ENCODE measurements at regions not wholly inside any gene's neighbourhood (a gene's known extent, or its start where the extent isn't known, plus 50 kb on each side); places are given as distances from the start of the nearest gene placed in this dataset.
"Not testable (repeated sequence)": the region's sequence is repeated elsewhere in the genome, so short reads cannot be mapped to it uniquely, and the experiment has no call there.

- DNase-seq (ENCODE audit: low spot score), result no peak
These were observed 60.2 kb downstream of the THNSL1 start for GRCh38 chr10:25076506-25077177.

- no peak for DNase-seq (ENCODE audit: low spot score)
These were observed 62.4 kb downstream of the THNSL1 start for GRCh38 chr10:25078658-25079431.

GRCh38 chr10:25080880-25081581 lies 64.6 kb downstream of the THNSL1 start:
- DNase-seq (ENCODE audit: low spot score), result peak; percentile 86

- DNase-seq (ENCODE audit: low spot score), result no peak
These were observed 66.1 kb downstream of the THNSL1 start for GRCh38 chr10:25082276-25083204.

GRCh38 chr10:25083546-25084111 lies 67.2 kb downstream of the THNSL1 start:
- no peak for DNase-seq (ENCODE audit: low spot score)

- no peak for DNase-seq (ENCODE audit: low spot score)
These were observed 68.0 kb downstream of the THNSL1 start for GRCh38 chr10:25084447-25084846.

- no peak for DNase-seq (ENCODE audit: low spot score)
These were observed 78.2 kb downstream of the THNSL1 start for GRCh38 chr10:25094590-25094989.

GRCh38 chr10:25097669-25098411 lies 77.0 kb upstream of the GPR158 start:
- no peak for DNase-seq (ENCODE audit: low spot score)

- DNase-seq (ENCODE audit: low spot score), result no peak
These were observed 74.7 kb upstream of the GPR158 start for GRCh38 chr10:25100141-25100540.

- no peak for DNase-seq (ENCODE audit: low spot score)
These were observed 73.2 kb upstream of the GPR158 start for GRCh38 chr10:25101461-25102146.

GRCh38 chr10:25102147-25102822 lies 72.5 kb upstream of the GPR158 start:
- no peak for DNase-seq (ENCODE audit: low spot score)

- no peak for DNase-seq (ENCODE audit: low spot score)
These were observed 71.1 kb upstream of the GPR158 start for GRCh38 chr10:25103703-25104102.

- no peak for DNase-seq (ENCODE audit: low spot score)
These were observed 70.4 kb upstream of the GPR158 start for GRCh38 chr10:25104441-25104840.

GRCh38 chr10:25105262-25105661 lies 69.5 kb upstream of the GPR158 start:
- no peak for DNase-seq (ENCODE audit: low spot score)

GRCh38 chr10:25105743-25106260 lies 69.0 kb upstream of the GPR158 start:
- DNase-seq (ENCODE audit: low spot score), result no peak

GRCh38 chr10:25107756-25108155 lies 67.0 kb upstream of the GPR158 start:
- DNase-seq (ENCODE audit: low spot score), result no peak

- DNase-seq (ENCODE audit: low spot score), result not testable (repeated sequence)
These were observed 64.9 kb upstream of the GPR158 start for GRCh38 chr10:25109896-25110295.

GRCh38 chr10:25112016-25112415 lies 62.8 kb upstream of the GPR158 start:
- DNase-seq (ENCODE audit: low spot score), result no peak
